Gastroesophageal sphincter (tissue), 4 donors: ENCODE measurements at regions not wholly inside any gene's neighbourhood (a gene's known extent, or its start where the extent isn't known, plus 50 kb on each side); places are given as distances from the start of the nearest gene placed in this dataset.

Source experiments
- ATAC-seq: fragments of 150-250 bp; one replicate; pipeline ENCODE4 v1.9.1; 2016; ENCODE audit warnings: mild to moderate bottlenecking, moderate library complexity
- H3K27ac ChIP-seq, 4 donors: fragments of 200-600 bp; sonication (generic) in 3 of 4; 1 replicate in 3 of 4; 2 replicates in 1 of 4; pipeline ENCODE4 v1.5.1; 2016 to 2019
- H3K27me3 ChIP-seq: fragments of 200-600 bp; sonication (generic); one replicate; pipeline ENCODE4 v1.5.1; 2019
- H3K36me3 ChIP-seq, 2 donors: fragments of 200-600 bp; sonication (generic); one replicate each; pipeline ENCODE4 v1.5.1; 2019; ENCODE audit warnings: control low read depth in 1 of 2
- H3K4me1 ChIP-seq, 3 donors: fragments of 200-600 bp; sonication (generic); 1 replicate in 2 of 3; 2 replicates in 1 of 3; pipeline ENCODE4 v1.5.1; 2016 to 2019; ENCODE audit warnings: control low read depth in 2 of 3
- H3K4me3 ChIP-seq, 2 donors: fragments of 200-600 bp; sonication (generic); one replicate each; pipeline ENCODE4 v1.5.1; 2019; ENCODE audit warnings: mild to moderate bottlenecking in 1 of 2, moderate library complexity in 1 of 2
- H3K9me3 ChIP-seq, 3 donors: fragments of 200-600 bp; sonication (generic); one replicate each; pipeline ENCODE4 v1.5.1; 2017 to 2019; ENCODE audit warnings: control low read depth in 2 of 3
- EP300 ChIP-seq: sonication (generic); formaldehyde crosslinking; IDR thresholded peaks from one replicate; pipeline ENCODE4 v1.6.1; 2017; ENCODE audit warnings: antibody characterized with exemption, mild to moderate bottlenecking
- POLR2A ChIP-seq, 2 donors: fragments of 450-650 bp; IDR thresholded peaks; one replicate each; pipeline ENCODE4 v1.6.1; 2017; ENCODE audit warnings: antibody characterized with exemption in 2 of 2, mild to moderate bottlenecking in 2 of 2, moderate library complexity in 1 of 2
- POLR2AphosphoS5 ChIP-seq: sonication (generic); formaldehyde crosslinking; IDR thresholded peaks from one replicate; pipeline ENCODE4 v1.6.1; 2017; ENCODE audit warnings: antibody characterized with exemption
- WGBS, 2 donors: methylation state at CpG; one replicate each; pipeline ENCODE4 v1.1.5; 2018; ENCODE audit warnings: low coverage in 1 of 2; 5-methylcytosine and 5-hydroxymethylcytosine counted together
- TF ChIP-seq, protein P1 (sequence below), 4 experiments: fragments of 200-600 bp in 2 of 4; fragments of 450-650 bp in 2 of 4; sonication (generic) in 1 of 4; IDR thresholded peaks; one replicate each; pipeline ENCODE4 v1.5.1; 2017 to 2019; ENCODE audit warnings: antibody characterized with exemption in 4 of 4, mild to moderate bottlenecking in 2 of 4, moderate library complexity in 2 of 4

GRCh38 chr2:206212673-206213513 is 53.2 kb downstream of the EEF1B2 start:
- H3K36me3 ChIP-seq = no peaks in the 10 kb centered on the region
- TF ChIP-seq EP300 = no peak
- TF ChIP-seq POLR2A (IDR thresholded peaks at IDR 0.05) = no peak
- no peak for TF ChIP-seq POLR2AphosphoS5
- TF ChIP-seq, protein P1, sequence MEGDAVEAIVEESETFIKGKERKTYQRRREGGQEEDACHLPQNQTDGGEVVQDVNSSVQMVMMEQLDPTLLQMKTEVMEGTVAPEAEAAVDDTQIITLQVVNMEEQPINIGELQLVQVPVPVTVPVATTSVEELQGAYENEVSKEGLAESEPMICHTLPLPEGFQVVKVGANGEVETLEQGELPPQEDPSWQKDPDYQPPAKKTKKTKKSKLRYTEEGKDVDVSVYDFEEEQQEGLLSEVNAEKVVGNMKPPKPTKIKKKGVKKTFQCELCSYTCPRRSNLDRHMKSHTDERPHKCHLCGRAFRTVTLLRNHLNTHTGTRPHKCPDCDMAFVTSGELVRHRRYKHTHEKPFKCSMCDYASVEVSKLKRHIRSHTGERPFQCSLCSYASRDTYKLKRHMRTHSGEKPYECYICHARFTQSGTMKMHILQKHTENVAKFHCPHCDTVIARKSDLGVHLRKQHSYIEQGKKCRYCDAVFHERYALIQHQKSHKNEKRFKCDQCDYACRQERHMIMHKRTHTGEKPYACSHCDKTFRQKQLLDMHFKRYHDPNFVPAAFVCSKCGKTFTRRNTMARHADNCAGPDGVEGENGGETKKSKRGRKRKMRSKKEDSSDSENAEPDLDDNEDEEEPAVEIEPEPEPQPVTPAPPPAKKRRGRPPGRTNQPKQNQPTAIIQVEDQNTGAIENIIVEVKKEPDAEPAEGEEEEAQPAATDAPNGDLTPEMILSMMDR (IDR thresholded peaks at IDR 0.05) = no peak
- 25 to 27% methylated on average over 9 to 10 of the region's 10 CpGs for WGBS, 2 donors
- peak overlapping the region in 1 of 2 donors; percentile 15 for H3K4me3 ChIP-seq
- H3K27me3 ChIP-seq = peaks cover 17% of the 10 kb centered on the region
- H3K4me1 ChIP-seq = peaks cover 0 to 12% (median 0%) of the 10 kb centered on the region in 3 donors
- H3K9me3 ChIP-seq = no peaks in the 10 kb centered on the region
- no peak for ATAC-seq
- H3K27ac ChIP-seq = peak overlapping the region in 2 of 4 donors; percentile 12 to 18

- Histone ChIP-seq H3K27me3 (peaks cover 23% of the 10 kb centered on the region), H3K9me3 (no peaks in the 10 kb centered on the region), H3K36me3 (no peaks in the 10 kb centered on the region), H3K4me1 (peaks cover 0 to 12% (median 0%) of the 10 kb centered on the region in 3 donors), H3K27ac (no peak overlapping the region), H3K4me3 (no peak overlapping the region)
- TF ChIP-seq, protein P1 (IDR thresholded peaks at IDR 0.05) = no peak
- TF ChIP-seq POLR2AphosphoS5 (no peak), EP300 (no peak), POLR2A (IDR thresholded peaks at IDR 0.05) (no peak)
- no peak for ATAC-seq
- WGBS, 2 donors = 14 to 21% methylated on average over 4 of the region's 4 CpGs
These were observed 53.8 kb downstream of the EEF1B2 start for GRCh38 chr2:206213514-206213845.

GRCh38 chr2:206217166-206217565 is 57.3 kb upstream of the ZDBF2 start:
- TF ChIP-seq POLR2AphosphoS5 (no peak), EP300 (no peak), POLR2A (IDR thresholded peaks at IDR 0.05) (no peak)
- TF ChIP-seq, protein P1 (IDR thresholded peaks at IDR 0.05) = no peak
- H3K4me3 ChIP-seq = no peak overlapping the region
- H3K27me3 ChIP-seq = peaks cover 39% of the 10 kb centered on the region
- no peak overlapping the region for H3K27ac ChIP-seq
- H3K9me3 ChIP-seq = peaks cover 0 to 13% (median 0%) of the 10 kb centered on the region in 3 donors
- peaks cover 0 to 12% (median 0%) of the 10 kb centered on the region in 3 donors for H3K4me1 ChIP-seq
- WGBS, 2 donors = 43 to 51% methylated on average over 5 of the region's 5 CpGs
- no peak for ATAC-seq
- no peaks in the 10 kb centered on the region for H3K36me3 ChIP-seq

DNA sequence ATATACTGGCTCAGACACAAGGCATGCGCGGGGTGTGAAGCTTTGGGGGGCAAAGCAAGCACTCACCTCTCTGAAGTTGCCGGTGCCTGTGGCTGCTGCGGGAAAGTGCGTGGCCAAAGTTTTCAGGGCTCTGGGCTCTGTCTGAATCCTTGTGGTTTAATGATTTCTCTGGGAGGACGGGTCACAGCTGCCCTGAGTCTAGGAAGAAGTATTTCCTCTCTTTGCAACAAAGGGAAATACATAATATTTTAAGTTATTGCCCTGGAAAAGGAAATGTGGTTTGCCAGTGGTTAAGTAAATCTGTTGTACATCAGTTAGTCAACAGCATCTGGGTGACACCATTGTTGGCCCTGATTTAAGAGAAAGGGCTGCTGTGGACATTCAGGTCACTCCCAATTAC is 56.7 kb upstream of the ZDBF2 start:
- Histone ChIP-seq H3K27me3 (peaks cover 39% of the 10 kb centered on the region), H3K9me3 (peaks cover 0 to 13% (median 0%) of the 10 kb centered on the region in 3 donors), H3K27ac (peak overlapping the region in 1 of 4 donors; percentile 22), H3K4me3 (no peak overlapping the region), H3K4me1 (peaks cover 0 to 9% (median 0%) of the 10 kb centered on the region in 3 donors), H3K36me3 (no peaks in the 10 kb centered on the region)
- WGBS, 2 donors = 11 to 20% methylated on average over 1 to 6 of the region's 6 CpGs
- TF ChIP-seq, protein P1 (IDR thresholded peaks at IDR 0.05) = no peak
- no peak for TF ChIP-seq POLR2AphosphoS5
- no peak for ATAC-seq

DNA sequence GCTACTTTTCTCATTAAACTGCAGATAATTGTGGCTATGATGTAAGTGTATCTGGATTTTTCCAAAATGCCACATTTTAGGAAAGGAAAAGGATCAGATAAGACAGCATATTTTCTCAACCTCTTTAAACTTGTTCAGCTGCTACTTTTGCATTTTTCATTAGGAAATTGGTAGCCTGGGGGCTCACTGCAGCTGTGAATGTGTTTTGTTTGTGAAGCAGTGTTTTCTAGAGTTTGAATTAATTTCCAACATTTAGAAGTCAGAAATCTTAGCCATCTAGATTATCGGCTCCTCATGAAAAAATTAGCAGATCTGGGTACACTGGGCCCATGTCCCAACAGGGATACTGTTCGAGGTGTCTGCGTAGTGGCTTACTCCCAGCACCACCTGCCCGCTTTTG is 56.3 kb upstream of the ZDBF2 start:
- no peak for ATAC-seq
- H3K36me3 ChIP-seq = no peaks in the 10 kb centered on the region
- peaks cover 0 to 13% (median 0%) of the 10 kb centered on the region in 3 donors for H3K9me3 ChIP-seq
- no peak for TF ChIP-seq EP300
- no peak for TF ChIP-seq POLR2AphosphoS5
- TF ChIP-seq, protein P1 (IDR thresholded peaks at IDR 0.05) = no peak
- no peak for TF ChIP-seq POLR2A (IDR thresholded peaks at IDR 0.05)
- H3K27ac ChIP-seq = no peak overlapping the region
- 87 to 95% methylated on average over 3 to 4 of the region's 4 CpGs for WGBS, 2 donors
- peaks cover 0 to 5% (median 0%) of the 10 kb centered on the region in 3 donors for H3K4me1 ChIP-seq
- peaks cover 39% of the 10 kb centered on the region for H3K27me3 ChIP-seq
- H3K4me3 ChIP-seq = no peak overlapping the region
